Caco-2 (cell line): ENCODE measurements at regions not wholly inside any gene's neighbourhood (a gene's known extent, or its start where the extent isn't known, plus 50 kb on each side); places are given as distances from the start of the nearest gene placed in this dataset.
"Not testable (repeated sequence)": the region's sequence is repeated elsewhere in the genome, so short reads cannot be mapped to it uniquely, and the experiment has no call there.

ENCODE experiments used
- BruUV-seq: library from RNA; stranded (reverse); fragments of 400-500 nt; replicated peaks from 2 replicates; lab custom pipeline; 2021; lab: Mats Ljungman, UMichigan
- CTCF ChIA-PET: fragments of 300-600 bp; sonication (Branson Sonifier 250); formaldehyde crosslinking; loops from one replicate; lab custom pipeline; 2022; ENCODE audit warnings: antibody characterized with exemption; lab: Charles Lee
- POLR2A ChIA-PET: fragments of 300-600 bp; sonication (Branson Sonifier 250); formaldehyde crosslinking; loops from one replicate; lab custom pipeline; 2022; ENCODE audit warnings: antibody characterized with exemption; lab: Charles Lee
- DNase-seq, 2 experiments: peaks; one replicate each; pipeline versions ENCODE4 v3.0.0 to v3.0.0-alpha.2; 2020 to 2022
- H3K27me3 ChIP-seq: replicated peaks from 2 replicates; pipeline ENCODE4 v1.6.0; 2011; ENCODE audit warnings: low read length; ENCODE audit not compliant: control insufficient read depth, insufficient read depth
- H3K36me3 ChIP-seq: 2 replicates; pipeline ENCODE4 v1.5.1; 2011; ENCODE audit warnings: low read length; ENCODE audit not compliant: control insufficient read depth, insufficient read depth
- H3K4me1 ChIP-seq: fragments of 250-450 bp; sonication (Bioruptor Pico); 2 replicates; pipeline ENCODE4 v1.5.1; 2020; ENCODE audit warnings: mild to moderate bottlenecking
- H3K4me3 ChIP-seq: 2 replicates; pipeline ENCODE4 v1.5.1; 2011; ENCODE audit warnings: low read depth, mild to moderate bottlenecking, control low read depth, low read length
- H3K9me3 ChIP-seq: fragments of 250-450 bp; sonication (Bioruptor Pico); 2 replicates; pipeline ENCODE4 v1.5.1; 2020; ENCODE audit warnings: mild to moderate bottlenecking, moderate library complexity
- H3K27ac Mint-ChIP-seq: one replicate; pipeline ENCODE4 v1.8.0; 2022; ENCODE audit warnings: mixed read lengths; ENCODE audit not compliant: unreplicated experiment
- H3K27me3 Mint-ChIP-seq: one replicate; pipeline ENCODE4 v1.8.0; 2022; ENCODE audit warnings: mixed read lengths; ENCODE audit not compliant: insufficient read depth, unreplicated experiment
- H3K36me3 Mint-ChIP-seq: one replicate; pipeline ENCODE4 v1.8.0; 2022; ENCODE audit warnings: mild to moderate bottlenecking, mixed read lengths; ENCODE audit not compliant: insufficient read depth, unreplicated experiment
- H3K4me1 Mint-ChIP-seq: one replicate; pipeline ENCODE4 v1.8.0; 2022; ENCODE audit warnings: low read depth, mixed read lengths; ENCODE audit not compliant: unreplicated experiment
- H3K4me3 Mint-ChIP-seq: one replicate; pipeline ENCODE4 v1.8.0; 2022; ENCODE audit warnings: mild to moderate bottlenecking, moderate library complexity, mixed read lengths; ENCODE audit not compliant: unreplicated experiment
- H3K9me3 Mint-ChIP-seq: one replicate; pipeline ENCODE4 v1.8.0; 2022; ENCODE audit warnings: mixed read lengths; ENCODE audit not compliant: unreplicated experiment
- CTCF ChIP-seq, 2 experiments: fragments of 200-600 bp in 1 of 2; IDR thresholded peaks; 1 replicate in 1 of 2; 2 replicates in 1 of 2; pipeline versions ENCODE4 v1.5.1 to v1.8.0; 2011 to 2022; ENCODE audit warnings: antibody characterized with exemption in 1 of 2, control low read depth in 1 of 2, inconsistent platforms in 1 of 2, low read depth in 1 of 2, low read length in 1 of 2, mild to moderate bottlenecking in 1 of 2, moderate library complexity in 1 of 2; ENCODE audit not compliant: insufficient read depth in 1 of 2, severe bottlenecking in 1 of 2, unreplicated experiment in 1 of 2
- intact Hi-C: fragments of 100-400 bp; cut with micrococcal nuclease; formaldehyde crosslinking; loops from one replicate; pipeline ENCODE4 v1.10.0; 2022; ENCODE audit not compliant: unreplicated experiment

- DNase-seq: peak; percentile 74 to 80
- H3K4me1 Mint-ChIP-seq: no peaks in the 10 kb centered on the region
- ChIA-PET POLR2A (interaction anchor here (0.6 to 2.2 kb wide), 6 partner anchors 11 to 619 kb away, joined by 4 to 19 read pairs (median 6); partner anchors contain the start of gene ZNF184), CTCF (interaction anchor here (0.7 to 1.0 kb wide), 3 partner anchors 11 to 564 kb away, joined by 5 to 8 read pairs (median 7); no protein-coding TSS in a partner anchor)
- Histone ChIP-seq H3K27me3 (no peaks in the 10 kb centered on the region), H3K36me3 (no peaks in the 10 kb centered on the region), H3K4me1 (peaks cover 16% of the 10 kb centered on the region), H3K4me3 (peak overlapping the region; percentile 74), H3K9me3 (no peaks in the 10 kb centered on the region)
- H3K27ac Mint-ChIP-seq: peak overlapping the region; percentile 98
- intact Hi-C loops: loop anchor here (1.0 to 5.0 kb wide), 10 partner anchors 11 to 564 kb away; partner anchors contain the start of genes ZNF184 and ZNF391
- no peaks in the 10 kb centered on the region for H3K27me3 Mint-ChIP-seq
- peaks cover 19% of the 10 kb centered on the region for H3K36me3 Mint-ChIP-seq
- no peak for TF ChIP-seq CTCF (IDR thresholded peaks at IDR 0.05; ENCODE audit: insufficient read depth in 1 of 2, low read depth in 1 of 2, low read length in 1 of 2, severe bottlenecking in 1 of 2, unreplicated experiment in 1 of 2)
- BruUV-seq: TSS peak; percentile 100
- no peaks in the 10 kb centered on the region for H3K9me3 Mint-ChIP-seq
- H3K4me3 Mint-ChIP-seq: peak overlapping the region; percentile 98
Measured at GRCh38 chr6:27188061-27188884, 59.2 kb upstream of the PRSS16 start.

- peak; percentile 54 to 86 for TF ChIP-seq CTCF (IDR thresholded peaks at IDR 0.05; ENCODE audit: insufficient read depth in 1 of 2, low read depth in 1 of 2, low read length in 1 of 2, severe bottlenecking in 1 of 2, unreplicated experiment in 1 of 2)
- H3K9me3 ChIP-seq: no peaks in the 10 kb centered on the region
- BruUV-seq: no TSS peak
- CTCF ChIA-PET: interaction anchor here (0.7 to 1.0 kb wide), 2 partner anchors 11 to 422 kb away, joined by 7 to 8 read pairs; no protein-coding TSS in a partner anchor
- intact Hi-C loops: loop anchor here (1.0 to 5.0 kb wide), 10 partner anchors 12 to 563 kb away; partner anchors contain the start of genes ZNF184 and ZNF391
- H3K36me3 ChIP-seq: no peaks in the 10 kb centered on the region
- H3K9me3 Mint-ChIP-seq: peaks cover 3% of the 10 kb centered on the region
- peaks cover 19% of the 10 kb centered on the region for H3K36me3 Mint-ChIP-seq
- peak overlapping the region; percentile 98 for H3K27ac Mint-ChIP-seq
- POLR2A ChIA-PET: interaction anchor here (0.6 to 2.2 kb wide), 4 partner anchors 12 to 618 kb away, joined by 4 to 19 read pairs (median 6); partner anchors contain the start of gene ZNF184
- no peaks in the 10 kb centered on the region for H3K27me3 ChIP-seq
- no peaks in the 10 kb centered on the region for H3K27me3 Mint-ChIP-seq
- H3K4me1 Mint-ChIP-seq: no peaks in the 10 kb centered on the region
- peak; percentile 59 to 82 for DNase-seq
- H3K4me1 ChIP-seq: peaks cover 16% of the 10 kb centered on the region
- H3K4me3 Mint-ChIP-seq: peak overlapping the region; percentile 98
- peak overlapping the region; percentile 74 for H3K4me3 ChIP-seq
Measured at GRCh38 chr6:27188885-27189418, 58.5 kb upstream of the PRSS16 start.

- Mint-ChIP-seq H3K27me3 (no peaks in the 10 kb centered on the region), H3K4me1 (no peaks in the 10 kb centered on the region), H3K36me3 (peaks cover 19% of the 10 kb centered on the region), H3K9me3 (peaks cover 10% of the 10 kb centered on the region), H3K4me3 (no peak overlapping the region), H3K27ac (no peak overlapping the region)
- POLR2A ChIA-PET: no interaction called here
- no peaks in the 10 kb centered on the region for H3K27me3 ChIP-seq
- H3K4me1 ChIP-seq: peaks cover 16% of the 10 kb centered on the region
- no peaks in the 10 kb centered on the region for H3K36me3 ChIP-seq
- no TSS peak for BruUV-seq
- no peak for DNase-seq
- TF ChIP-seq CTCF (IDR thresholded peaks at IDR 0.05; ENCODE audit: insufficient read depth in 1 of 2, low read depth in 1 of 2, low read length in 1 of 2, severe bottlenecking in 1 of 2, unreplicated experiment in 1 of 2): no peak
- intact Hi-C loops: no loop called here
- H3K9me3 ChIP-seq: no peaks in the 10 kb centered on the region
- no peak overlapping the region for H3K4me3 ChIP-seq
- CTCF ChIA-PET: no interaction called here
Measured at GRCh38 chr6:27190126-27190525, 57.4 kb upstream of the PRSS16 start.

- H3K27ac Mint-ChIP-seq, H3K9me3 Mint-ChIP-seq, H3K4me1 Mint-ChIP-seq, POLR2A ChIA-PET, BruUV-seq, H3K4me3 ChIP-seq, H3K4me1 ChIP-seq, intact Hi-C loops, H3K36me3 ChIP-seq, H3K4me3 Mint-ChIP-seq, H3K27me3 Mint-ChIP-seq, H3K9me3 ChIP-seq, H3K36me3 Mint-ChIP-seq, CTCF ChIA-PET, H3K27me3 ChIP-seq, DNase-seq: not testable (repeated sequence)
Measured at GRCh38 chr6:27194453-27194852, 53.0 kb upstream of the PRSS16 start.
